WTC11 (cell line): ENCODE measurements at regions not wholly inside any gene's neighbourhood (a gene's known extent, or its start where the extent isn't known, plus 50 kb on each side); places are given as distances from the start of the nearest gene placed in this dataset.

Experiments used
- ATAC-seq: fragments of 200-7000 bp; cut with Tn5 transposase; 2 replicates; pipeline ENCODE4 v1.10.0; 2021; ENCODE audit warnings: mild to moderate bottlenecking, moderate library complexity
- CTCF ChIA-PET: fragments of 300-600 bp; sonication (Branson Sonifier 250); formaldehyde crosslinking; loops from one replicate; lab custom pipeline; 2021; ENCODE audit warnings: antibody characterized with exemption; lab: Charles Lee
- POLR2A ChIA-PET: fragments of 350-600 bp; sonication (Branson Sonifier 250); formaldehyde crosslinking; loops from one replicate; lab custom pipeline; 2021; ENCODE audit warnings: antibody characterized with exemption; lab: Charles Lee
- DNase-seq: peaks from one replicate; pipeline ENCODE4 v3.0.0; 2021; ENCODE audit warnings: low spot score
- H3K27ac Mint-ChIP-seq: 2 replicates; pipeline ENCODE4 v1.8.0; 2021; ENCODE audit warnings: mixed read lengths
- H3K27me3 Mint-ChIP-seq: 2 replicates; pipeline ENCODE4 v1.8.0; 2021; ENCODE audit warnings: low read depth, mild to moderate bottlenecking, moderate library complexity, mixed read lengths
- H3K36me3 Mint-ChIP-seq: 2 replicates; pipeline ENCODE4 v1.8.0; 2021; ENCODE audit warnings: mixed read lengths
- H3K4me1 Mint-ChIP-seq: 2 replicates; pipeline ENCODE4 v1.8.0; 2022; ENCODE audit warnings: mixed read lengths
- H3K4me3 Mint-ChIP-seq: 2 replicates; pipeline ENCODE4 v1.8.0; 2021; ENCODE audit warnings: mild to moderate bottlenecking, moderate library complexity, mixed read lengths
- H3K9me3 Mint-ChIP-seq: 2 replicates; pipeline ENCODE4 v1.8.0; 2021; ENCODE audit warnings: mixed read lengths
- CREB1 ChIP-seq: sonication (generic); formaldehyde crosslinking; IDR thresholded peaks from 2 replicates; pipeline ENCODE4 v1.8.0; 2023; ENCODE audit warnings: mild to moderate bottlenecking, missing genetic modification reagents
- E2F1 ChIP-seq: sonication (generic); formaldehyde crosslinking; IDR thresholded peaks from 2 replicates; pipeline ENCODE4 v1.8.0; 2022; ENCODE audit warnings: mild to moderate bottlenecking, missing genetic modification reagents
- E2F5 ChIP-seq: sonication (generic); formaldehyde crosslinking; IDR thresholded peaks from 2 replicates; pipeline ENCODE4 v1.8.1; 2022; ENCODE audit warnings: mild to moderate bottlenecking, moderate library complexity, missing genetic modification reagents
- FOXJ3 ChIP-seq: sonication (generic); formaldehyde crosslinking; IDR thresholded peaks from 2 replicates; pipeline ENCODE4 v1.9.0; 2021; ENCODE audit warnings: missing genetic modification reagents, mild to moderate bottlenecking, borderline replicate concordance
- FOXP1 ChIP-seq: sonication (generic); formaldehyde crosslinking; IDR thresholded peaks from 2 replicates; pipeline ENCODE4 v1.8.0; 2022; ENCODE audit warnings: missing genetic modification reagents, mild to moderate bottlenecking, moderate library complexity, borderline replicate concordance
- GRHL2 ChIP-seq: fragments of 250-450 bp; sonication (Bioruptor Pico); IDR thresholded peaks from 2 replicates; pipeline ENCODE4 v1.8.0; 2022; ENCODE audit warnings: mild to moderate bottlenecking, moderate library complexity; ENCODE audit not compliant: insufficient replicate concordance, severe bottlenecking
- JUN ChIP-seq: sonication (generic); formaldehyde crosslinking; IDR thresholded peaks from 2 replicates; pipeline ENCODE4 v1.8.0; 2023; ENCODE audit warnings: mild to moderate bottlenecking, missing genetic modification reagents
- NFE2L1 ChIP-seq: sonication (generic); formaldehyde crosslinking; IDR thresholded peaks from 2 replicates; pipeline ENCODE4 v1.8.1; 2023; ENCODE audit warnings: missing genetic modification reagents
- NFYB ChIP-seq: sonication (generic); formaldehyde crosslinking; conservative IDR thresholded peaks from 2 replicates; pipeline ENCODE4 v1.8.0; 2022; ENCODE audit warnings: low read depth, missing genetic modification reagents
- NR1H2 ChIP-seq: sonication (generic); formaldehyde crosslinking; IDR thresholded peaks from 2 replicates; pipeline ENCODE4 v1.9.0; 2021; ENCODE audit warnings: mild to moderate bottlenecking, moderate library complexity, missing genetic modification reagents
- PRRX2 ChIP-seq: fragments of 250-450 bp; sonication (Bioruptor Pico); IDR thresholded peaks from 2 replicates; pipeline ENCODE4 v1.8.0; 2021; ENCODE audit warnings: mild to moderate bottlenecking
- RORB ChIP-seq: fragments of 250-450 bp; sonication (Bioruptor Pico); IDR thresholded peaks from 2 replicates; pipeline ENCODE4 v1.9.0; 2021; ENCODE audit warnings: mild to moderate bottlenecking
- SMAD4 ChIP-seq: sonication (generic); formaldehyde crosslinking; IDR thresholded peaks from 2 replicates; pipeline ENCODE4 v1.8.0; 2022; ENCODE audit warnings: mild to moderate bottlenecking, missing genetic modification reagents
- TEAD4 ChIP-seq: sonication (generic); formaldehyde crosslinking; IDR thresholded peaks from 2 replicates; pipeline ENCODE4 v1.8.0; 2022; ENCODE audit warnings: mild to moderate bottlenecking, missing genetic modification reagents
- ZBTB21 ChIP-seq: sonication (generic); formaldehyde crosslinking; IDR thresholded peaks from 2 replicates; pipeline ENCODE4 v1.8.1; 2023; ENCODE audit warnings: mild to moderate bottlenecking, missing genetic modification reagents, borderline replicate concordance
- ZNF138 ChIP-seq: sonication (generic); formaldehyde crosslinking; conservative IDR thresholded peaks from 2 replicates; pipeline ENCODE4 v1.8.1; 2022; ENCODE audit warnings: mild to moderate bottlenecking, moderate library complexity, missing genetic modification reagents
- ZNF423 ChIP-seq: fragments of 250-450 bp; sonication (Bioruptor Pico); IDR thresholded peaks from 2 replicates; pipeline ENCODE4 v2.1.2; 2022; ENCODE audit warnings: mild to moderate bottlenecking, moderate library complexity
- ZNF671 ChIP-seq: fragments of 250-450 bp; sonication (Bioruptor Pico); IDR thresholded peaks from 2 replicates; pipeline ENCODE4 v1.8.0; 2021; ENCODE audit warnings: mild to moderate bottlenecking
- ZSCAN18 ChIP-seq: fragments of 250-450 bp; sonication (Bioruptor Pico); IDR thresholded peaks from 2 replicates; pipeline ENCODE4 v2.1.2; 2022; ENCODE audit warnings: mild to moderate bottlenecking, moderate library complexity
- TF ChIP-seq, protein P1 (sequence below): fragments of 250-450 bp; sonication (Bioruptor Pico); IDR thresholded peaks from 2 replicates; pipeline ENCODE4 v1.9.0; 2021; ENCODE audit warnings: moderate library complexity, mild to moderate bottlenecking, inconsistent platforms, borderline replicate concordance
- TF ChIP-seq, protein P2 (sequence below): fragments of 250-450 bp; sonication (Bioruptor Pico); IDR thresholded peaks from 2 replicates; pipeline ENCODE4 v1.9.0; 2021; ENCODE audit warnings: mild to moderate bottlenecking
- TF ChIP-seq, protein P3 (sequence below): fragments of 250-450 bp; sonication (Bioruptor Pico); conservative IDR thresholded peaks from 2 replicates; pipeline ENCODE4 v1.9.0; 2021; ENCODE audit warnings: mild to moderate bottlenecking
- TF ChIP-seq, protein P4 (sequence below): fragments of 250-450 bp; sonication (Bioruptor Pico); IDR thresholded peaks from 2 replicates; pipeline ENCODE4 v1.9.0; 2021; ENCODE audit warnings: mild to moderate bottlenecking

GRCh38 chr6:140105241-140105640 lies 730.8 kb upstream of the CITED2 start:
- Mint-ChIP-seq H3K9me3 (no peaks in the 10 kb centered on the region), H3K36me3 (no peaks in the 10 kb centered on the region), H3K27ac (peak overlapping the region; percentile 79; the same call in 1 of the 2 replicates), H3K4me3 (no peak overlapping the region), H3K27me3 (no peaks in the 10 kb centered on the region), H3K4me1 (peaks cover 31% of the 10 kb centered on the region)
- DNase-seq (no peak), ATAC-seq (no peak)
- CTCF ChIA-PET: no interaction called here
- TF ChIP-seq ZNF423 (CRISPR knock-in tag) (no peak), PRRX2 (no peak), ZSCAN18 (CRISPR knock-in tag) (no peak), ZBTB21 (CRISPR knock-in tag) (no peak), RORB (CRISPR knock-in tag) (no peak), GRHL2 (no peak), TEAD4 (no peak), JUN (CRISPR knock-in tag) (no peak), SMAD4 (CRISPR knock-in tag) (no peak), NR1H2 (CRISPR knock-in tag) (no peak)
- TF ChIP-seq, protein P1, sequence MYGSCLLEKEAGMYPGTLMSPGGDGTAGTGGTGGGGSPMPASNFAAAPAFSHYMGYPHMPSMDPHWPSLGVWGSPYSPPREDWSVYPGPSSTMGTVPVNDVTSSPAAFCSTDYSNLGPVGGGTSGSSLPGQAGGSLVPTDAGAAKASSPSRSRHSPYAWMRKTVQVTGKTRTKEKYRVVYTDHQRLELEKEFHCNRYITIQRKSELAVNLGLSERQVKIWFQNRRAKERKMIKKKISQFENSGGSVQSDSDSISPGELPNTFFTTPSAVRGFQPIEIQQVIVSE (CRISPR knock-in tag): no peak
- TF ChIP-seq, protein P2, sequence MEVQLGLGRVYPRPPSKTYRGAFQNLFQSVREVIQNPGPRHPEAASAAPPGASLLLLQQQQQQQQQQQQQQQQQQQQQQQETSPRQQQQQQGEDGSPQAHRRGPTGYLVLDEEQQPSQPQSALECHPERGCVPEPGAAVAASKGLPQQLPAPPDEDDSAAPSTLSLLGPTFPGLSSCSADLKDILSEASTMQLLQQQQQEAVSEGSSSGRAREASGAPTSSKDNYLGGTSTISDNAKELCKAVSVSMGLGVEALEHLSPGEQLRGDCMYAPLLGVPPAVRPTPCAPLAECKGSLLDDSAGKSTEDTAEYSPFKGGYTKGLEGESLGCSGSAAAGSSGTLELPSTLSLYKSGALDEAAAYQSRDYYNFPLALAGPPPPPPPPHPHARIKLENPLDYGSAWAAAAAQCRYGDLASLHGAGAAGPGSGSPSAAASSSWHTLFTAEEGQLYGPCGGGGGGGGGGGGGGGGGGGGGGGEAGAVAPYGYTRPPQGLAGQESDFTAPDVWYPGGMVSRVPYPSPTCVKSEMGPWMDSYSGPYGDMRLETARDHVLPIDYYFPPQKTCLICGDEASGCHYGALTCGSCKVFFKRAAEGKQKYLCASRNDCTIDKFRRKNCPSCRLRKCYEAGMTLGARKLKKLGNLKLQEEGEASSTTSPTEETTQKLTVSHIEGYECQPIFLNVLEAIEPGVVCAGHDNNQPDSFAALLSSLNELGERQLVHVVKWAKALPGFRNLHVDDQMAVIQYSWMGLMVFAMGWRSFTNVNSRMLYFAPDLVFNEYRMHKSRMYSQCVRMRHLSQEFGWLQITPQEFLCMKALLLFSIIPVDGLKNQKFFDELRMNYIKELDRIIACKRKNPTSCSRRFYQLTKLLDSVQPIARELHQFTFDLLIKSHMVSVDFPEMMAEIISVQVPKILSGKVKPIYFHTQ: no peak
- TF ChIP-seq, protein P3, sequence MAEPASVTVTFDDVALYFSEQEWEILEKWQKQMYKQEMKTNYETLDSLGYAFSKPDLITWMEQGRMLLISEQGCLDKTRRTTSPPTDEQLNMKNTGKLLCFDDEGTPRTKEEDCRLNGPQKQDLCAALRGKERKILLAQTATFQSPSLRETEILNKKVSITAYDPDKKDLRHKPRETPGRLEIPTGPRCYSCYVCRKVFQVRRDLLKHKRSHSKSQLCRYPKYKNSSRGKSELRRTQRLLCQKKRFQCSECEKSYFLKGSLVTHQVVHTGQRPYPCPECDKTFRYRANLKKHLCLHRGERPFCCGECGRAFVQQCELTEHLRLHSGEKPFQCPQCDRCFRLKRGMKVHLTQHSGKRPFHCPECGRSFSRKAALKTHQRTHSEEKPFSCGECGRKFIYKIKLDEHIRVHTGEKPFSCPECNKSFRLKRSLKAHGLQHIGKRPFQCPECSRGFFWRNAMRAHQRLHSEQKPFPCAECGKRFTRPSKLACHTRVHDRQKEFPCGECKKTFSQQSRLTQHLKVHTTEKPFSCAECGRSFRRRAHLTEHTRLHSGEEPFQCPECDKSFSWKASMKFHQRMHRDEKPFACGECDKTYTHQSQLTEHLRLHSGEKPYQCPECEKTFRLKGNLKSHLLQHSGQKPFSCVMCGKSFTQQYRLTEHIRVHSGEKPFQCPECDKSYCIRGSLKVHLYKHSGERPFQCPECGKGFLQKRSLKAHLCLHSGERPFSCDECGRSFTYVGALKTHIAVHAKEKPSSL (CRISPR knock-in tag): no peak
- TF ChIP-seq, protein P4, sequence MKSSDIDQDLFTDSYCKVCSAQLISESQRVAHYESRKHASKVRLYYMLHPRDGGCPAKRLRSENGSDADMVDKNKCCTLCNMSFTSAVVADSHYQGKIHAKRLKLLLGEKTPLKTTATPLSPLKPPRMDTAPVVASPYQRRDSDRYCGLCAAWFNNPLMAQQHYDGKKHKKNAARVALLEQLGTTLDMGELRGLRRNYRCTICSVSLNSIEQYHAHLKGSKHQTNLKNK (CRISPR knock-in tag): no peak
- POLR2A ChIA-PET: no interaction called here

DNA sequence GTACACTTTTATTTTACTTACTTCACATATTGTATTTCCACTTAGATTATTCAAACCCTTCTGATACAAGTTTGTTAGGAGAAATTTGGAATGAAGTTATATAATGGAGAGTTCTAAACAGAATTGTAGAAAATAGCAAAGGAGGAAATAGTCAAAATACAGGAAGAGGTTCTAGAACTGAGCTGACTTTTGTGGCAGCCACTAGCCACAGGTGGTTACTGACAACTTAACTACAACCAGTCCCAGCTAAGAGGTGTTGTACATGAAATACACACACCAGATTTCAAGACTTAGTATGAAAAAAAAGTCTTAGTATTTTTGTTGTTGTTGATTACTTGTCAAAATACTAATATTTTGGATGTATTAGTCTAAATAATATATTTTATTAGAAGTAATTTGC lies 727.4 kb upstream of the CITED2 start:
- Mint-ChIP-seq H3K27ac (no peak overlapping the region), H3K4me3 (no peak overlapping the region), H3K36me3 (no peaks in the 10 kb centered on the region), H3K27me3 (no peaks in the 10 kb centered on the region), H3K4me1 (peaks cover 16% of the 10 kb centered on the region), H3K9me3 (no peaks in the 10 kb centered on the region)
- ATAC-seq (no peak), DNase-seq (no peak)
- POLR2A ChIA-PET: no interaction called here
- CTCF ChIA-PET: no interaction called here
- TF ChIP-seq CREB1 (CRISPR knock-in tag): no peak
- TF ChIP-seq FOXP1 (CRISPR knock-in tag): no peak
- TF ChIP-seq FOXJ3 (CRISPR knock-in tag): no peak
- TF ChIP-seq, protein P1 (CRISPR knock-in tag): no peak
- TF ChIP-seq ZNF138 (CRISPR knock-in tag): no peak
- TF ChIP-seq NFYB (CRISPR knock-in tag): no peak
- TF ChIP-seq ZBTB21 (CRISPR knock-in tag): no peak
- TF ChIP-seq, protein P2: no peak
- no peak for TF ChIP-seq NFE2L1 (CRISPR knock-in tag)
- TF ChIP-seq ZNF423 (CRISPR knock-in tag): no peak
- no peak for TF ChIP-seq E2F5 (CRISPR knock-in tag)
- TF ChIP-seq ZNF671 (CRISPR knock-in tag): no peak
- no peak for TF ChIP-seq E2F1 (CRISPR knock-in tag)
